ENCODE measurements at regions not wholly inside any gene's neighbourhood (a gene's known extent, or its start where the extent isn't known, plus 50 kb on each side); places are given as distances from the start of the nearest gene placed in this dataset.
A peak's percentile ranks its signal among the peaks of the same experiment; 100 is the strongest.

- no peak for DNase-seq (ENCODE audit: low read depth in 1 of 2, low spot score in 2 of 2)
- no peak overlapping the region for H3K4me3 ChIP-seq
- H3K4me1 ChIP-seq (replicated peaks): peaks cover 40% of the 10 kb centered on the region
- H3K36me3 ChIP-seq: no peaks in the 10 kb centered on the region
- no peaks in the 10 kb centered on the region for H3K27me3 ChIP-seq (replicated peaks)
- H3K9me3 ChIP-seq (replicated peaks): no peaks in the 10 kb centered on the region
- no peak overlapping the region for H3K27ac ChIP-seq
These were observed 504.9 kb downstream of the NR2F1-AS1 start for GRCh38 chr5:93076096-93076495.

GRCh38 chr5:93073547-93073946 is 507.5 kb downstream of the NR2F1-AS1 start:
- DNase-seq (ENCODE audit: low read depth in 1 of 2, low spot score in 2 of 2): no peak
- Histone ChIP-seq H3K27ac (no peak overlapping the region), H3K9me3 (replicated peaks) (no peaks in the 10 kb centered on the region), H3K4me1 (replicated peaks) (peaks cover 27% of the 10 kb centered on the region), H3K27me3 (replicated peaks) (no peaks in the 10 kb centered on the region), H3K36me3 (no peaks in the 10 kb centered on the region), H3K4me3 (no peak overlapping the region)

GRCh38 chr5:93072831-93073459 is 508.1 kb downstream of the NR2F1-AS1 start:
- Histone ChIP-seq H3K4me1 (replicated peaks) (peaks cover 26% of the 10 kb centered on the region), H3K27ac (no peak overlapping the region), H3K27me3 (replicated peaks) (no peaks in the 10 kb centered on the region), H3K4me3 (no peak overlapping the region), H3K36me3 (no peaks in the 10 kb centered on the region), H3K9me3 (replicated peaks) (no peaks in the 10 kb centered on the region)
- no peak for DNase-seq (ENCODE audit: low read depth in 1 of 2, low spot score in 2 of 2)

GRCh38 chr5:93071710-93072109 is 509.3 kb downstream of the NR2F1-AS1 start:
- no peak for DNase-seq (ENCODE audit: low read depth in 1 of 2, low spot score in 2 of 2)
- H3K36me3 ChIP-seq: no peaks in the 10 kb centered on the region
- no peak overlapping the region for H3K4me3 ChIP-seq
- H3K4me1 ChIP-seq (replicated peaks): peaks cover 13% of the 10 kb centered on the region
- H3K27ac ChIP-seq: no peak overlapping the region
- H3K9me3 ChIP-seq (replicated peaks): no peaks in the 10 kb centered on the region
- no peaks in the 10 kb centered on the region for H3K27me3 ChIP-seq (replicated peaks)

- H3K36me3 ChIP-seq: no peaks in the 10 kb centered on the region
- H3K9me3 ChIP-seq (replicated peaks): no peaks in the 10 kb centered on the region
- H3K27me3 ChIP-seq (replicated peaks): no peaks in the 10 kb centered on the region
- peaks cover 6% of the 10 kb centered on the region for H3K4me1 ChIP-seq (replicated peaks)
- no peak overlapping the region for H3K4me3 ChIP-seq
- DNase-seq (ENCODE audit: low read depth in 1 of 2, low spot score in 2 of 2): no peak
- no peak overlapping the region for H3K27ac ChIP-seq
These were observed 510.1 kb downstream of the NR2F1-AS1 start for GRCh38 chr5:93070938-93071337.

GRCh38 chr5:93069276-93069675 is 511.7 kb downstream of the NR2F1-AS1 start:
- Histone ChIP-seq H3K27ac (no peak overlapping the region), H3K4me1 (replicated peaks) (peaks cover 5% of the 10 kb centered on the region; the same call in 1 of the 2 replicates), H3K27me3 (replicated peaks) (no peaks in the 10 kb centered on the region), H3K36me3 (no peaks in the 10 kb centered on the region), H3K9me3 (replicated peaks) (no peaks in the 10 kb centered on the region), H3K4me3 (no peak overlapping the region)
- DNase-seq (ENCODE audit: low read depth in 1 of 2, low spot score in 2 of 2): no peak

- Histone ChIP-seq H3K4me1 (replicated peaks) (peaks cover 12% of the 10 kb centered on the region), H3K36me3 (no peaks in the 10 kb centered on the region), H3K4me3 (no peak overlapping the region), H3K9me3 (replicated peaks) (no peaks in the 10 kb centered on the region), H3K27ac (no peak overlapping the region), H3K27me3 (replicated peaks) (no peaks in the 10 kb centered on the region)
- DNase-seq (ENCODE audit: low read depth in 1 of 2, low spot score in 2 of 2): no peak
These were observed 518.5 kb downstream of the NR2F1-AS1 start for GRCh38 chr5:93062548-93062947.

- H3K36me3 ChIP-seq: no peaks in the 10 kb centered on the region
- H3K9me3 ChIP-seq (replicated peaks): no peaks in the 10 kb centered on the region
- peaks cover 28% of the 10 kb centered on the region for H3K4me1 ChIP-seq (replicated peaks)
- no peak for DNase-seq (ENCODE audit: low read depth in 1 of 2, low spot score in 2 of 2)
- H3K27ac ChIP-seq: no peak overlapping the region
- H3K27me3 ChIP-seq (replicated peaks): no peaks in the 10 kb centered on the region
- H3K4me3 ChIP-seq: no peak overlapping the region
These were observed 522.7 kb downstream of the NR2F1-AS1 start for GRCh38 chr5:93058309-93058708.

- Histone ChIP-seq H3K4me1 (replicated peaks) (peaks cover 29% of the 10 kb centered on the region), H3K27ac (no peak overlapping the region), H3K9me3 (replicated peaks) (no peaks in the 10 kb centered on the region), H3K27me3 (replicated peaks) (no peaks in the 10 kb centered on the region), H3K4me3 (no peak overlapping the region), H3K36me3 (no peaks in the 10 kb centered on the region)
- DNase-seq (ENCODE audit: low read depth in 1 of 2, low spot score in 2 of 2): no peak
These were observed 523.7 kb downstream of the NR2F1-AS1 start for GRCh38 chr5:93057311-93057710.

GRCh38 chr5:93055971-93056370 is 525.0 kb downstream of the NR2F1-AS1 start:
- DNase-seq (ENCODE audit: low read depth in 1 of 2, low spot score in 2 of 2): no peak
- Histone ChIP-seq H3K27ac (no peak overlapping the region), H3K9me3 (replicated peaks) (no peaks in the 10 kb centered on the region), H3K4me1 (replicated peaks) (peaks cover 29% of the 10 kb centered on the region), H3K36me3 (no peaks in the 10 kb centered on the region), H3K4me3 (no peak overlapping the region), H3K27me3 (replicated peaks) (no peaks in the 10 kb centered on the region)

GRCh38 chr5:93055561-93055960 is 525.5 kb downstream of the NR2F1-AS1 start:
- Histone ChIP-seq H3K27ac (no peak overlapping the region), H3K9me3 (replicated peaks) (no peaks in the 10 kb centered on the region), H3K27me3 (replicated peaks) (no peaks in the 10 kb centered on the region), H3K4me1 (replicated peaks) (peaks cover 29% of the 10 kb centered on the region), H3K4me3 (no peak overlapping the region), H3K36me3 (no peaks in the 10 kb centered on the region)
- DNase-seq (ENCODE audit: low read depth in 1 of 2, low spot score in 2 of 2): no peak

GRCh38 chr5:93054424-93055163 is 526.4 kb downstream of the NR2F1-AS1 start:
- no peaks in the 10 kb centered on the region for H3K36me3 ChIP-seq
- no peaks in the 10 kb centered on the region for H3K27me3 ChIP-seq (replicated peaks)
- DNase-seq (ENCODE audit: low read depth in 1 of 2, low spot score in 2 of 2): no peak
- H3K4me3 ChIP-seq: no peak overlapping the region
- peaks cover 29% of the 10 kb centered on the region for H3K4me1 ChIP-seq (replicated peaks)
- H3K27ac ChIP-seq: no peak overlapping the region; the same call in 1 of the 2 replicates
- no peaks in the 10 kb centered on the region for H3K9me3 ChIP-seq (replicated peaks)

GRCh38 chr5:93053825-93054224 is 527.2 kb downstream of the NR2F1-AS1 start:
- H3K36me3 ChIP-seq: no peaks in the 10 kb centered on the region
- DNase-seq (ENCODE audit: low read depth in 1 of 2, low spot score in 2 of 2): peak in 1 of 2 experiments; percentile 66
- H3K27ac ChIP-seq: no peak overlapping the region; the same call in 1 of the 2 replicates
- H3K9me3 ChIP-seq (replicated peaks): no peaks in the 10 kb centered on the region
- H3K4me1 ChIP-seq (replicated peaks): peaks cover 27% of the 10 kb centered on the region
- no peaks in the 10 kb centered on the region for H3K27me3 ChIP-seq (replicated peaks)
- H3K4me3 ChIP-seq: no peak overlapping the region

GRCh38 chr5:93048858-93049257 is 532.2 kb downstream of the NR2F1-AS1 start:
- H3K27me3 ChIP-seq (replicated peaks): no peaks in the 10 kb centered on the region
- no peaks in the 10 kb centered on the region for H3K36me3 ChIP-seq
- H3K9me3 ChIP-seq (replicated peaks): no peaks in the 10 kb centered on the region
- no peak overlapping the region for H3K27ac ChIP-seq
- DNase-seq (ENCODE audit: low read depth in 1 of 2, low spot score in 2 of 2): no peak
- peaks cover 7% of the 10 kb centered on the region for H3K4me1 ChIP-seq (replicated peaks)
- H3K4me3 ChIP-seq: no peak overlapping the region
